ENCODE measurements at regions not wholly inside any gene's neighbourhood (a gene's known extent, or its start where the extent isn't known, plus 50 kb on each side); places are given as distances from the start of the nearest gene placed in this dataset.

DNA sequence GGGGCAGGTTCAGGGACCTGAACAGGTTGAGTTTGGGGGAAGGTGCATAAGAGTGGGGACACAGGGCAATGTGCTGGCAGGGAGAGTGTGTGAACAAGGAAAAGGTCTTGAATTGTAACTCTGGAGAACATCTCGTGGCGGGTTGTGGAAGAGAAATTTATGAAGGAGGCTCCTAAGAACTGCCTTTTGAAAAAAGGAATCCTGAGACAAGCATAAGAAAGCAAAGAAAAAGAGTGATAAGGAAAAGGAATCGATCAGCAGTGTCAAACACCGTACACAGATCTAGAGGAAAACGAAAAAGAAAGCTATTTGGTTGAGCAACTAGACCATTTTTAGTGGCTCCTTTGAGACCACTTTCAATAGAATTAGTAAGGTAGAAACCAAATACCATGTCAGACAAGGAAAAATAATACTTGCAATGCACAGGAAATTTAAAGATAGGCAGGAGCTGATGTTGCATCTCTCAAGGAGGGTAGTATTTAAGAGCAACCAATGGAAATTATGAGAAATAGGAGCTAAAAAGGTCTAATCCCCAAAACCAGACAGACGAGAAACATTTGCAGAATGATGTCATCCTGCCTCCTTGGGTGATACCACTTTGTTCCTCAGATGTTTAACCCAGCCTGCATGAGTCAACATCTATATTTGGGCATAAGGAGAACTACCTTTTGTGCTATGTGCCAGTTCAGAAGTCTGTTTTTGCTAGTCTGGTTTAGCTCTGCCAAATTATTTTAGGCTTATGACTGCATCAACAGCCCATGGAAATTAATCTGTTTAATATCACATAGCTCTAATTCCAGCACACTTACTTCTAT lies 64.5 kb upstream of the STK38L start:
- DNase-seq (ENCODE audit: low read depth) = no peak

DNA sequence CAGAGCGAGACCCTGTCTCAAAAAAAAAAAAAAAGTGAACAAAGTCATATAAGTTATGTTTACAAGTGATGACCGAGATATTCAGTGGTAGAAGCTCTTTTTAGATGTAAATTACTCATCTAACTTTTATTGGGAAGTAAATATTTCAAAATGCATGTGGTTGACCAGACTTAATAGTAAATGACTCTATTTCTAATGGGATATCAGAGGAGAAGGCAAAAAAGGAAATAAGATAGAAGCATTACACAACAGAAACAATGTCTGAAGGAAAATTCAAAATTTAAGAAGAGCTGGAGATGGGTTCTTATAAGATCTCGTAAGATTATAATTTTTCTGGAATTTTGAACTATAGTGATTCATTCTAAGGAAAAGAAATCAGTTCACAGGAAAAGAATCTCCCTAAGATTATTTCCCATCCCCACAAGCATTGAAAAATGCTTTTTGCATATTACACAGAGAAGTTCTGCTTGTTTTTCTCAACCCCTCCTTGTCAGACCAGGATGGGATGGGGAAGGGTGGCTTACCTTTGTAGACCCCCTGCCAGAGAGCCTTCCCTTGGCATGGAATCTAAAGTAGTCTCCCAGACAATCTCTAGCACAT lies 63.1 kb upstream of the STK38L start:
- DNase-seq (ENCODE audit: low read depth) = no peak

DNA sequence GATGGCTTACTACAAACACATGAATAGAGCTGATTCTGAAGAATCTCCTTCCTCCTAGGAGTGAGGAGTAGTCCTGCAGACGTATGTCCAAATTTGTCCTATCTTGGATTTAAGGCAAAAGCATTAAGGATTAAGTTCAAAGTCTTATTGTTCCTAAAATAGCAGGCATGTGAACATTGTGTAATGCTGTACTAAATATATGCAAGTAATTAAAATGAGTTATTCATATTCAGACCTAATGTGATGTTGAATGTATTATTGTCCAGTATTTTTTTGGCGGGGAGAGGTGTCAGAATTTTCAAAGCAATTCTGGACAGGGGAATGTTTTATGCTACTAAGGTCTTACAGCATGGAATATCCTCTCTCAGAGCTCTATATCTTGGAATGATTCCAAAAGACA lies 60.7 kb upstream of the STK38L start:
- DNase-seq (ENCODE audit: low read depth) = no peak

DNA sequence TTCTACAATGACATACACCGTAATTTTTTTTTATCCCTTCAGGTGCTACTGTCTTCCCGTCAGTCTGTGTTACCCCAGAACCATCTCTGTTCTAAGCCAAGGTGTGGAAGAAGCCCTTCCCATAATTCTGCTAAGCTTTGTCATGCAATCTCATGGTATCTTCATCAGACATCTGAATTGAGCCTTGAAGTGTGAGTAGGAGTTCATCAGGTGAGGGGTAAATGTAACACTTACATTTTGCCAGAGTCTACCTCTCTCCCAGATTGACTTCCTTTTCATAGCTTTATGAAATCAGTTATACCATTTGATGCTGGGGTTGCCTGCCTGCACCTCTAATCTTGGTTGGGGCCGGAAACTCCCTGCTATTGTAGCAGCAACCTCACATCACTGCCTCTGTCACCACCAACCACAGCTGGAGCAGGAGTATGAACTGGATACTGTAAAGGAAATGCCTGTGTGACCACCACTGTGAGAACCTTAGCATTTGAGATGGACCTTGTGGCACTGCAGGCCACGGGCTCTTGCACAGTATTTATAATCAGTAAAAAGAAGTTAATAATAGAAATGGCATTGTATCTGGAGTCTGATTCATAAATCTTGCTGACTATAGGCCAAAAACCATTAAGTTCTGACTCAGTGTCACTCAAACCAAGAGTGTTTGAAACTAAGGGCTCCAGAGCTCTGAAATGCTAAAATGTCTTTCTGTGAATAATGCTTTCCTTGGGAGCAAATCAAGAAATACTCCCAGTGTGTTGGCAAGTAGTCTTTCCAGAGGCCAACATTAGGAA lies 58.7 kb upstream of the STK38L start:
- DNase-seq (ENCODE audit: low read depth) = no peak

DNA sequence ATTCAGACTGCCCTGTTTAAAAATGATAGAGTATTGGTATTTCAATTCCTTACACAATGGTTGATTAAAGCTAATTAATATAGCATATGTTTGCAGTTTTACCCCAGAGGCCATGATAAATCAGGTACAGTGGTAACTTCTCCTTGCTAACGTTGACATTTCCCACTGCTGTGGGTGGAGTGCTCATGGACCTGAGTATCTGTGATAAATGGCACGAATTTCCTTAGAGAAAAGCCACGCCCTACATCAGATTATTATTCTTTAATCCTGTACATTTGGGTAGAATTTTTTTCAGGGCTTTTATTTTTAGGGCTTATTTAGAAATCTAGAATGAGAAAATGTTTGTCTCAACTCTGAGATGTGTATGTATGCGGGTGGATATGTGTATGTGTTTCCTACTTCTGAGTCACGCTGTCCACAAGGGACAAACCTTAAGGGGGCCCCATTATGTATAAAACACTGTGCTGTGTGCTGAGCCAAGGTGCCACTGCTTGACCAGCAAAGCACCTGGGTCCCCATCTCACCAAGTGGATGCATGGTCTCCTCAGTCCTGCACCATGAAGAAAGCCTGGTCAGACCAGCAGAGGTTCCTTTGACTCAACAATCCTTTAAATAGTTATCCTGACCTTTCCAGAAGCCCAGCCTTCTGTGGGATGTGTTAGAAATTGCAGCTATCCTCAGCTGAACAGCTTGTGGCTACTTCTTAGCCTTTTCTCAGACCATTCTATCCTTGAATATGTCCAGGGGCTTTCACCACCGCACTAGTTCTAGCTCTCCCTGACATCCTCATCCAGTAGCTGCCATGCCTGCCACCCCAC lies 57.9 kb upstream of the STK38L start:
- DNase-seq (ENCODE audit: low read depth) = no peak

DNA sequence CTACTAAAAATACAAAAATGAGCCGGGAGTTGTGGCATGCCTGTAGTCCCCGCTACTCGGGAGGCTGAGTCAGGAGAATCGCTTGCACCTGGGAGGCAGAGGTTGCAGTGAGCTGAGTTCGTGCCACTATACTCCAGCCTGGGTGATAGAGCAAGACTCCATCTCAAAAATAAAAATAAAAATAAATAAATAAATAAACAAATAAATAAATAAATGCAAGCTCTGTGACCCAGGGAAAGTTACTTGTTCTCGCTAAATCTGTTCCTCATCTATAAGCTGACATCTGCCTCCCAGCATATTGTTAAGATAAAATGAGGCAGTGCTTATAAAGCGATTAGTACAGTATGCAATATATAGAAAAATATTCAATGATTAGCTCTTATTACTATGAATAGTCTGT lies 56.4 kb upstream of the STK38L start:
- no peak for DNase-seq (ENCODE audit: low read depth)

DNA sequence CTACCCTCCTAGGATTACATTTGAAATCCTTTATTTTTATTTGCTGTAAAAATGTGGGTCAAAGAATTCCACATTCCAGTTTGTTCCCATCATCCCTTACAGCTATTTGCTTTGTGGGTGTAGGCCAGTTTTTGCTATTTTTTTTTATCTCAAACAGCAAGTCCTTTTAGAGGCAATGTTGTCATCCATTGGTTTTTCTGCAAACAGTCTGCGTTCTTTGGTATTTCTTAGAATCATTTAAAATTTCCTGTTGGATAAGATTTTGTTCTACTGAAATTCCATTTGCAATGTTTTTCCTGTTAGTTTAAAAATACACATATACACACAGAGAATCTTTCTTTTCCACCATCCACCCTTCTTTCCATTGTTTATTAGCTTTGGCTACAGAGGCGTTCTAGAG lies 53.3 kb upstream of the STK38L start:
- no peak for DNase-seq (ENCODE audit: low read depth)

DNA sequence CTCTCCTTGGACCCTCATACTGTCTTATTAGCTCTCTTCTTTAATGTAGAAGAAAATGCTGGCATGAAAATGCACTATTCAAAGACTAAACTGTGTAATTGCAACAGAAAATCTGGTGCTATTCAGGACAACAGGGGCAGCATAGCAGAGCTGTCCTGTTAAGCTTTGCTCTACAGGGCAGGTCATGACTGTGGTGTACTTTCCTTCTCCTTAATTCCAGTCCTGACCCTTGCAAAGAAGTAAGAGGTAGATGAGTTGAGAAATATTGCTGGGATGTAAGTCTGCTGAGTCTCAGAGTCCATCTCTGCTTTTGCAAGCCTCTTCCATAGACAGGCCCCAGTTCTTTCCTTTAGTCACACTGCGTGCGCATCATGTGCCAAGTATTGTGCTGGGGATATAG lies 52.6 kb upstream of the STK38L start:
- no peak for DNase-seq (ENCODE audit: low read depth)

DNA sequence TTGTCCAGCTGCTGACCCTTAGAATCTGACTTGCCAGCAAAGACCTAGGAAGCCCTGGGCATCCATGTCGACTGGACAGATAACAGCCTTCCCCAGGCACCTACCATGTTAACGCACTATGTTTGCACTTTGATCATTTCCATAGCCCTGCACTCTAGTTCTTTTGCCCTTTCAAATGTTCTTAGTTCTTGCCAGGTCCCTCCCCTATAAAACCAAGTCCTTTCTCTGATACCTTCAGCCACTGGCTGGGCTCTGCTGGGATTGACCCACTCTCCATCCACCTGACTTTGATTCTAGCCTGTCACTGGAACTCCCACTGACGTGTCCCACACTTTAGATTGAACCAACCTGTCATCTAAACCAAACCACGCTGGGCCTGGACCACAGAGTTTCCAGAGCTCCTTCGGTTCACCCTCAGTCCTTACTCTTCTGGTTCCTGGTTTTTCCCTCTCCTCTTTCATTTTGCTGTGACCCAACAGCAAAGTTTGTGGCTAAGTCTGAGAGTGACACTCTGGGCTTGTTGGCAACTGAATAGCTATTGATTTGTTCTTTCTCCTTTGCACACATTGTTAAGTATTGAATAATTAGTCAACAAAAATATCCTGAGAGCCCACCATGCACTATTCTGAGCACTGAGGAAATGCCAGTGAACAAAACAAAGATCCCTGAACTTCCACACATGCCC lies 51.8 kb upstream of the STK38L start:
- DNase-seq (ENCODE audit: low read depth) = no peak

DNA sequence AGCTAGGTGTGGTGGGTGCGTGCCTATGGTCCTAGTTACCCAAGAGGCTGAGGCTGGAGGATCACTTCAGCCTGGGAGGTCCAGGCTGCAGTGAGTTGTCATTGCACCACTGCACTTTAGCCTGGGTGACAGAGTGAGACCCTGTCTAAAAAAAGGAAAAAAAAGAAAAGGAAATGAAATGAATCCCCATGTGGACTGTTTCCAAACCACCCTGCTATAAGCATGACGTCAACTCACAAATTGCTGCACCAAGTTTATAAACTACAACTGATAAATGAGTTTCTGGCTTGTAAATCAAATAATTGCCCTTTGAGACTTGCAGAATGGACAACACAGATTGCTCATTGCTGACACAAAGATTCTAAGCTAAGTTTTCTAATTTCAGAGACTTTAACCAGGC lies 51.0 kb upstream of the STK38L start:
- no peak for DNase-seq (ENCODE audit: low read depth)

DNA sequence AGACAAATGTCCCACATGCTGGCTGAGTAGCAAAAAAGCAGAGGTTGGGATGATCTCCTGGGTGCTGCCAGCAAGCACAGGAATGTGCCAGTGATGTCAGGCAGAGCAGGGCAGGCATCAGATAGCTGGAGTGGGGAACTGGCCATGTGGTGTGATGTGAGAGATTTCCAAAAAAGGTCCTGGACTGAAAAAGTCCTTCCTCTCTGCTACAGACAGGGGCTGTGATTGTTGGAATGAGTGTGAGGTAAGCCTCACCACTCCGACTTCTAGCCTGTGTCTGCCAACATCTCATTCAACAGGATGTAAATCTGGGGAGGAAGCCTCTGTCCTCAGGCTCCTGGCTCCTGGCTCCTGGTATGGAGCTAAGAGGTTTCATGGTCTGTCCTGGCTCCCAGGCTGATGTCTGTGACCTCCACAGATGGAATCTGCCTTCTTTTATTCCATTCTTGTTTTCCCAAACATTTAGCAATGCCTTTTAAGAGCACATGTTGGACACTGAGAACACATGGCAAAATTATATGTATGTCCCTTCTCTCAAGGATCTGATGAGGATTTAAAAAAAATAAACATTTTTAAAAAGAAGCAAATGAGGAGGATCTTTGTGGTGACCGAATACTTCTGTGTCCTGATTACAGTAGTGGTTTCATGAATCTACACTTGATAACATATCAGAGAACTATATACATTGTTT lies 50.1 kb upstream of the STK38L start:
- no peak for DNase-seq (ENCODE audit: low read depth)

Measured in activated T-cell treated with anti-CD3 and anti-CD28 coated beads for 1 hour (primary cell).